A549 (cell line): ENCODE measurements at regions not wholly inside any gene's neighbourhood (a gene's known extent, or its start where the extent isn't known, plus 50 kb on each side); places are given as distances from the start of the nearest gene placed in this dataset.
A peak's percentile ranks its signal among the peaks of the same experiment; 100 is the strongest.

Experiments used
- ATAC-seq, 2 experiments: fragments of 200-7000 bp in 1 of 2; fragments of >200 bp in 1 of 2; cut with Nextera tagmentation in 1 of 2; cut with Tn5 transposase in 1 of 2; 3 replicates each; pipeline versions ENCODE4 v1.8.0 to v1.9.1; 2018 to 2020; ENCODE audit warnings: mild to moderate bottlenecking in 1 of 2, moderate library complexity in 1 of 2
- CTCF ChIA-PET: fragments of 300-600 bp; sonication (Branson Sonifier 250); formaldehyde crosslinking; extraction: SDS; loops from one replicate; lab custom pipeline; 2021; ENCODE audit warnings: antibody characterized with exemption, inconsistent platforms; lab: Yijun Ruan, JAX
- POLR2A ChIA-PET: fragments of 350-600 bp; formaldehyde crosslinking; extraction: SDS; loops from one replicate; lab custom pipeline; 2021; ENCODE audit warnings: antibody characterized with exemption, inconsistent platforms; lab: Yijun Ruan, JAX
- DNase-seq, 2 experiments: peaks; one replicate each; pipeline versions ENCODE4 v3.0.0 to v3.0.0-alpha.2; 2011 to 2016; ENCODE audit warnings: low read depth in 1 of 2, low spot score in 1 of 2
- FAIRE-seq: peaks from 2 replicates; lab custom pipeline; 2011; peaks lifted over from hg19 to GRCh38; lab: Jason Lieb, UNC
- H3K27ac ChIP-seq, 2 experiments: fragments of >200 bp; sonication (Bioruptor Twin); formaldehyde crosslinking; 3 replicates each; pipeline ENCODE4 v1.5.1; 2016 to 2017
- H3K4me1 ChIP-seq: fragments of >200 bp; sonication (Bioruptor Twin); formaldehyde crosslinking; 3 replicates; pipeline ENCODE4 v1.6.1; 2016
- H3K4me2 ChIP-seq: fragments of >200 bp; sonication (Bioruptor Twin); formaldehyde crosslinking; 3 replicates; pipeline ENCODE4 v1.6.1; 2016
- H3K4me3 ChIP-seq: fragments of >200 bp; sonication (Bioruptor Twin); formaldehyde crosslinking; 3 replicates; pipeline ENCODE4 v1.5.1; 2016
- H3K9me3 ChIP-seq: fragments of >200 bp; sonication (Bioruptor Twin); formaldehyde crosslinking; 3 replicates; pipeline ENCODE4 v1.6.1; 2016
- BHLHE40 ChIP-seq: IDR thresholded peaks from 2 replicates; pipeline ENCODE4 v1.6.1; 2012; ENCODE audit warnings: low read depth, low read length, inconsistent platforms
- CBX8 ChIP-seq: fragments of 200-600 bp; sonication (generic); IDR thresholded peaks from 2 replicates; pipeline ENCODE4 v1.6.1; 2016
- CEBPB ChIP-seq, 2 experiments: fragments of >200 bp in 1 of 2; sonication (Bioruptor Twin) in 1 of 2; formaldehyde crosslinking in 1 of 2; IDR thresholded peaks; 2 replicates each; pipeline ENCODE4 v1.6.1; 2012 to 2016
- CHD4 ChIP-seq: fragments of 200-600 bp; sonication (generic); IDR thresholded peaks from 2 replicates; pipeline ENCODE4 v1.6.1; 2016; ENCODE audit warnings: antibody characterized with exemption, mild to moderate bottlenecking, borderline replicate concordance
- EHF ChIP-seq: fragments of 250-450 bp; sonication (Bioruptor Pico); IDR thresholded peaks from 2 replicates; pipeline ENCODE4 v1.5.0; 2020; ENCODE audit warnings: mild to moderate bottlenecking
- ESRRA ChIP-seq: fragments of 150-350 bp; IDR thresholded peaks from 2 replicates; pipeline ENCODE4 v1.6.1; 2014; ENCODE audit warnings: mild to moderate bottlenecking, low read length, borderline replicate concordance
- HDAC2 ChIP-seq: fragments of 200-600 bp; sonication (generic); IDR thresholded peaks from 2 replicates; pipeline ENCODE4 v1.6.1; 2016
- JUN ChIP-seq, 2 experiments: fragments of >200 bp; sonication (Bioruptor Twin); formaldehyde crosslinking; IDR thresholded peaks; 2 replicates in 1 of 2; 3 replicates in 1 of 2; pipeline ENCODE4 v1.6.1; 2016 to 2017
- JUNB ChIP-seq: fragments of >200 bp; sonication (Bioruptor Twin); formaldehyde crosslinking; IDR thresholded peaks from 2 replicates; pipeline ENCODE4 v1.6.1; 2016
- KDM5A ChIP-seq: fragments of 200-600 bp; sonication (generic); IDR thresholded peaks from 2 replicates; pipeline ENCODE4 v1.6.1; 2016; ENCODE audit warnings: antibody characterized with exemption, mild to moderate bottlenecking
- NPAS2 ChIP-seq: fragments of 250-450 bp; sonication (Bioruptor Pico); IDR thresholded peaks from 2 replicates; pipeline ENCODE4 v1.8.0; 2022; ENCODE audit warnings: mild to moderate bottlenecking, moderate library complexity, borderline replicate concordance
- PHF8 ChIP-seq: fragments of 200-600 bp; sonication (generic); IDR thresholded peaks from 2 replicates; pipeline ENCODE4 v1.6.1; 2016; ENCODE audit warnings: low read depth, mild to moderate bottlenecking, antibody characterized with exemption, moderate library complexity, borderline replicate concordance
- RAD21 ChIP-seq, 2 experiments: fragments of >200 bp in 1 of 2; sonication (Bioruptor Twin) in 1 of 2; formaldehyde crosslinking in 1 of 2; IDR thresholded peaks in 1 of 2; conservative IDR thresholded peaks in 1 of 2; 2 replicates in 1 of 2; 3 replicates in 1 of 2; pipeline ENCODE4 v1.6.1; 2012 to 2018; ENCODE audit warnings: inconsistent platforms in 1 of 2
- RARB ChIP-seq: fragments of 250-450 bp; sonication (Bioruptor Pico); IDR thresholded peaks from 2 replicates; pipeline ENCODE4 v1.8.0; 2021; ENCODE audit warnings: mild to moderate bottlenecking, moderate library complexity
- RCOR1 ChIP-seq: fragments of 150-350 bp; IDR thresholded peaks from 2 replicates; pipeline ENCODE4 v1.6.1; 2014; ENCODE audit warnings: antibody characterized with exemption, low read length, low read depth
- SMC3 ChIP-seq: fragments of >200 bp; sonication (Bioruptor Twin); formaldehyde crosslinking; IDR thresholded peaks from 3 replicates; pipeline ENCODE4 v1.6.1; 2018; ENCODE audit warnings: inconsistent platforms
- SREBF2 ChIP-seq: fragments of 450-650 bp; IDR thresholded peaks from 2 replicates; pipeline ENCODE4 v1.6.1; 2014; ENCODE audit warnings: mild to moderate bottlenecking, moderate library complexity
- ZFP36 ChIP-seq: fragments of 450-650 bp; IDR thresholded peaks from 2 replicates; pipeline ENCODE4 v1.6.1; 2014; ENCODE audit warnings: borderline replicate concordance; ENCODE audit not compliant: partially characterized antibody
- ZSCAN20 ChIP-seq: fragments of 250-450 bp; sonication (Bioruptor Pico); IDR thresholded peaks from 2 replicates; pipeline ENCODE4 v1.8.0; 2022; ENCODE audit warnings: mild to moderate bottlenecking, moderate library complexity
- WGBS: methylation state at CpG from one replicate; pipeline ENCODE4 v1.1.6; 2017; ENCODE audit errors: missing lambda C conversion rate; 5-methylcytosine and 5-hydroxymethylcytosine counted together
- TF ChIP-seq, protein P1 (sequence below): fragments of 150-350 bp; IDR thresholded peaks from 2 replicates; pipeline ENCODE4 v1.6.1; 2014; ENCODE audit warnings: low read depth, mild to moderate bottlenecking, low read length
- TF ChIP-seq, protein P2 (sequence below): fragments of 450-650 bp; IDR thresholded peaks from 2 replicates; pipeline ENCODE4 v1.6.1; 2014; ENCODE audit warnings: antibody characterized with exemption
- TF ChIP-seq, protein P3 (sequence below): fragments of >200 bp; sonication (Bioruptor Twin); formaldehyde crosslinking; IDR thresholded peaks from 3 replicates; pipeline ENCODE4 v1.5.1; 2016
- TF ChIP-seq, protein P4 (sequence below): IDR thresholded peaks from 2 replicates; pipeline ENCODE4 v1.6.1; 2012
- TF ChIP-seq, protein P5 (sequence below): fragments of 250-450 bp; sonication (Bioruptor Pico); IDR thresholded peaks from 2 replicates; pipeline ENCODE4 v1.5.0; 2021; ENCODE audit warnings: mild to moderate bottlenecking, moderate library complexity, borderline replicate concordance
- TF ChIP-seq, protein P6 (sequence below): IDR thresholded peaks from 2 replicates; pipeline ENCODE4 v1.6.1; 2012; ENCODE audit warnings: low read depth, borderline replicate concordance

DNA sequence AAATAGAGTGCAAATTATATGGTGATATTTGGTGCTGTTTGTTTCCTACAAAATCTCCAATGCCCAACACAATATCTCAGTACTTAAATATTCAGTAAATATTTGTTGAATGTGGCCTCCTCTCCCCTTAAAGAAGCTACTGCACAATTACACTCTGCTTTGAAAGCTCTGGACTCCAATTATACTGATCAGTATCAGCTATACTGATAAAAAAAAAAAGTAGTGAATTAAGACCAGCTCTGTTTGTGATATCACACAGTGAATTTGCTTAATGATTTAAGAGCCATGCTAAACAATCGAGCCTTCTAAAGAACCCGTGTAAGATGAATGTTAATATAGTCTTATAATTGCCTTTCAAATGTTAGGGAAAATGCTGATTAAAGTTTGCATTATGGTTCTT, 543.2 kb upstream of the API5 start (continued):
- TF ChIP-seq, protein P1, sequence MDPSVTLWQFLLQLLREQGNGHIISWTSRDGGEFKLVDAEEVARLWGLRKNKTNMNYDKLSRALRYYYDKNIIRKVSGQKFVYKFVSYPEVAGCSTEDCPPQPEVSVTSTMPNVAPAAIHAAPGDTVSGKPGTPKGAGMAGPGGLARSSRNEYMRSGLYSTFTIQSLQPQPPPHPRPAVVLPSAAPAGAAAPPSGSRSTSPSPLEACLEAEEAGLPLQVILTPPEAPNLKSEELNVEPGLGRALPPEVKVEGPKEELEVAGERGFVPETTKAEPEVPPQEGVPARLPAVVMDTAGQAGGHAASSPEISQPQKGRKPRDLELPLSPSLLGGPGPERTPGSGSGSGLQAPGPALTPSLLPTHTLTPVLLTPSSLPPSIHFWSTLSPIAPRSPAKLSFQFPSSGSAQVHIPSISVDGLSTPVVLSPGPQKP: no peak
- TF ChIP-seq, protein P2, sequence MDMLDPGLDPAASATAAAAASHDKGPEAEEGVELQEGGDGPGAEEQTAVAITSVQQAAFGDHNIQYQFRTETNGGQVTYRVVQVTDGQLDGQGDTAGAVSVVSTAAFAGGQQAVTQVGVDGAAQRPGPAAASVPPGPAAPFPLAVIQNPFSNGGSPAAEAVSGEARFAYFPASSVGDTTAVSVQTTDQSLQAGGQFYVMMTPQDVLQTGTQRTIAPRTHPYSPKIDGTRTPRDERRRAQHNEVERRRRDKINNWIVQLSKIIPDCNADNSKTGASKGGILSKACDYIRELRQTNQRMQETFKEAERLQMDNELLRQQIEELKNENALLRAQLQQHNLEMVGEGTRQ: no peak

DNA sequence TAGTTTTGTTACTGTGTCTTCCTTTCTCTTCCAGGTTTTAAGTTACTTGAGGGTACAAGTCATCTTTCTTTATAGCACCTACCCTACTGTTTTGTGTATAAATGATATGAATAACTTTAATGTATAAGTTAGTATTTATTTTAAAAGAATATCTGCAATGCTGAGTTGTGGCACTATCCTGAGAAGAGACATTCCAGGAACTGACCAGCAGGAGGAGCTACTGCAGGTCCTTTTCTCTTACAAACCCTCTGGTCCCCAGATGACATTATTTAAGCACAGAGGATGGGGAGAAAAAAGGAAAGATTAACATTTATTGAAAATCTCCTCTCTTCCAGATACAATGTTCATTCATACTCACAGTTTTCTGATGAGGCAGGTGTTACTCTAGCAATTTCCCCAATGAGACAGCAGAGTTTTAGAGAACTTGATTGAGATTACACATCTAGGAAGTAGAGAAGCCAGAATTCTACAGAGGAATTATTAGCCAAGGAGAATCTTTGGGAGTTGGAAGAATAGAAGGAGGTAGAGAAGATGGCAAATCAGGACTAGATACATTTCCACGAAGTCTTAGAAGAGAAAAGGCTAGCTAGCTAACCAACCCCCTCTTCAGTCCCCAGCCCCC, 541.2 kb upstream of the API5 start:
- Histone ChIP-seq H3K4me3 (no peak overlapping the region), H3K9me3 (no peaks in the 10 kb centered on the region), H3K4me1 (no peaks in the 10 kb centered on the region), H3K4me2 (no peak overlapping the region), H3K27ac (no peak overlapping the region)
- 0% methylated on average over 1 of the region's 1 CpG for WGBS
- POLR2A ChIA-PET: no interaction called here
- CTCF ChIA-PET: interaction anchor here (1.8 kb wide), 1 partner anchor 512 kb away, joined by 9 read pairs; no protein-coding TSS in a partner anchor
- DNase-seq (peak in 1 of 2 experiments; percentile 28), ATAC-seq (0 out of 6 replicates have a peak, but pooled peaks of 1 of the 2 experiments have one; percentile 52), FAIRE-seq (no peak)
- TF ChIP-seq SREBF2 (no peak), KDM5A (no peak), NPAS2 (CRISPR knock-in tag) (no peak), ESRRA (no peak), BHLHE40 (no peak), EHF (no peak), RCOR1 (no peak), CEBPB (IDR thresholded peaks at IDR 0.05) (no peak), CHD4 (no peak), RAD21 (conservative IDR thresholded peaks at IDR 0.05 in 1 of 2, IDR thresholded peaks at IDR 0.05 in 1 of 2) (peak in 1 of 2 experiments; percentile 29; a peak in 2 of 5 replicates), CBX8 (no peak), SMC3 (0 out of 3 replicates have a peak, but pooled peaks have one; percentile 14), PHF8 (no peak), JUN (IDR thresholded peaks at IDR 0.05) (no peak), ZSCAN20 (CRISPR knock-in tag) (no peak), ZFP36 (no peak), HDAC2 (no peak), RARB (CRISPR knock-in tag) (no peak), JUNB (no peak)
- TF ChIP-seq, protein P3, sequence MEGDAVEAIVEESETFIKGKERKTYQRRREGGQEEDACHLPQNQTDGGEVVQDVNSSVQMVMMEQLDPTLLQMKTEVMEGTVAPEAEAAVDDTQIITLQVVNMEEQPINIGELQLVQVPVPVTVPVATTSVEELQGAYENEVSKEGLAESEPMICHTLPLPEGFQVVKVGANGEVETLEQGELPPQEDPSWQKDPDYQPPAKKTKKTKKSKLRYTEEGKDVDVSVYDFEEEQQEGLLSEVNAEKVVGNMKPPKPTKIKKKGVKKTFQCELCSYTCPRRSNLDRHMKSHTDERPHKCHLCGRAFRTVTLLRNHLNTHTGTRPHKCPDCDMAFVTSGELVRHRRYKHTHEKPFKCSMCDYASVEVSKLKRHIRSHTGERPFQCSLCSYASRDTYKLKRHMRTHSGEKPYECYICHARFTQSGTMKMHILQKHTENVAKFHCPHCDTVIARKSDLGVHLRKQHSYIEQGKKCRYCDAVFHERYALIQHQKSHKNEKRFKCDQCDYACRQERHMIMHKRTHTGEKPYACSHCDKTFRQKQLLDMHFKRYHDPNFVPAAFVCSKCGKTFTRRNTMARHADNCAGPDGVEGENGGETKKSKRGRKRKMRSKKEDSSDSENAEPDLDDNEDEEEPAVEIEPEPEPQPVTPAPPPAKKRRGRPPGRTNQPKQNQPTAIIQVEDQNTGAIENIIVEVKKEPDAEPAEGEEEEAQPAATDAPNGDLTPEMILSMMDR: 0 out of 3 replicates have a peak, but pooled peaks have one; percentile 26
- TF ChIP-seq, protein P4, sequence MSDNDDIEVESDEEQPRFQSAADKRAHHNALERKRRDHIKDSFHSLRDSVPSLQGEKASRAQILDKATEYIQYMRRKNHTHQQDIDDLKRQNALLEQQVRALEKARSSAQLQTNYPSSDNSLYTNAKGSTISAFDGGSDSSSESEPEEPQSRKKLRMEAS: no peak
- TF ChIP-seq, protein P5, sequence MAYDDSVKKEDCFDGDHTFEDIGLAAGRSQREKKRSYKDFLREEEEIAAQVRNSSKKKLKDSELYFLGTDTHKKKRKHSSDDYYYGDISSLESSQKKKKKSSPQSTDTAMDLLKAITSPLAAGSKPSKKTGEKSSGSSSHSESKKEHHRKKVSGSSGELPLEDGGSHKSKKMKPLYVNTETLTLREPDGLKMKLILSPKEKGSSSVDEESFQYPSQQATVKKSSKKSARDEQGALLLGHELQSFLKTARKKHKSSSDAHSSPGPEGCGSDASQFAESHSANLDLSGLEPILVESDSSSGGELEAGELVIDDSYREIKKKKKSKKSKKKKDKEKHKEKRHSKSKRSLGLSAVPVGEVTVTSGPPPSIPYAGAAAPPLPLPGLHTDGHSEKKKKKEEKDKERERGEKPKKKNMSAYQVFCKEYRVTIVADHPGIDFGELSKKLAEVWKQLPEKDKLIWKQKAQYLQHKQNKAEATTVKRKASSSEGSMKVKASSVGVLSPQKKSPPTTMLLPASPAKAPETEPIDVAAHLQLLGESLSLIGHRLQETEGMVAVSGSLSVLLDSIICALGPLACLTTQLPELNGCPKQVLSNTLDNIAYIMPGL (CRISPR knock-in tag): no peak
- TF ChIP-seq, protein P1: no peak
- TF ChIP-seq, protein P6, sequence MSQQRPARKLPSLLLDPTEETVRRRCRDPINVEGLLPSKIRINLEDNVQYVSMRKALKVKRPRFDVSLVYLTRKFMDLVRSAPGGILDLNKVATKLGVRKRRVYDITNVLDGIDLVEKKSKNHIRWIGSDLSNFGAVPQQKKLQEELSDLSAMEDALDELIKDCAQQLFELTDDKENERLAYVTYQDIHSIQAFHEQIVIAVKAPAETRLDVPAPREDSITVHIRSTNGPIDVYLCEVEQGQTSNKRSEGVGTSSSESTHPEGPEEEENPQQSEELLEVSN: no peak
